IMR-90 (cell line): ENCODE measurements at regions not wholly inside any gene's neighbourhood (a gene's known extent, or its start where the extent isn't known, plus 50 kb on each side); places are given as distances from the start of the nearest gene placed in this dataset.

Experiments
- ATAC-seq: fragments of 200-7000 bp; cut with Tn5 transposase; 2 replicates; pipeline ENCODE4 v1.9.1; 2020; ENCODE audit warnings: low read depth, mild to moderate bottlenecking, moderate library complexity
- BruUV-seq: library from RNA; stranded (reverse); fragments of 400-500 nt; replicated peaks from 2 replicates; lab custom pipeline; 2021; lab: Mats Ljungman, UMichigan
- CTCF ChIA-PET: fragments of 300-600 bp; formaldehyde crosslinking; extraction: SDS; loops from one replicate; lab custom pipeline; 2021; ENCODE audit warnings: antibody characterized with exemption; lab: Yijun Ruan, JAX
- POLR2A ChIA-PET: fragments of 300-600 bp; sonication (Branson Sonifier 250); formaldehyde crosslinking; loops from one replicate; lab custom pipeline; 2022; ENCODE audit warnings: antibody characterized with exemption; ENCODE audit not compliant: unreplicated experiment; lab: Charles Lee
- DNase-seq: peaks from one replicate; pipeline ENCODE4 v3.0.0; 2013
- H2AFZ ChIP-seq: replicated peaks from 2 replicates; pipeline ENCODE3; 2013; ENCODE audit warnings: low read length, mild to moderate bottlenecking; ENCODE audit not compliant: poor library complexity
- H2AK5ac ChIP-seq: 2 replicates; pipeline ENCODE4 v1.6.1; 2013; ENCODE audit warnings: low read depth, low read length, inconsistent platforms
- H2AK9ac ChIP-seq: replicated peaks from 2 replicates; pipeline ENCODE3; 2013; ENCODE audit warnings: mild to moderate bottlenecking, low read depth, low read length, moderate library complexity; ENCODE audit not compliant: poor library complexity
- H2BK120ac ChIP-seq: 2 replicates; pipeline ENCODE4 v1.6.1; 2013; ENCODE audit warnings: low read depth, low read length, inconsistent platforms
- H2BK15ac ChIP-seq: 3 replicates; pipeline ENCODE4 v1.6.1; 2013; ENCODE audit warnings: low read depth, low read length, inconsistent platforms
- H2BK20ac ChIP-seq: 2 replicates; pipeline ENCODE4 v1.6.1; 2013; ENCODE audit warnings: low read depth, mild to moderate bottlenecking, inconsistent platforms, low read length, moderate library complexity
- H2BK5ac ChIP-seq: 2 replicates; pipeline ENCODE4 v1.6.1; 2013; ENCODE audit warnings: mild to moderate bottlenecking, low read depth, low read length, inconsistent platforms; ENCODE audit not compliant: poor library complexity, severe bottlenecking
- H3K14ac ChIP-seq: replicated peaks from 2 replicates; pipeline ENCODE4 v1.6.1; 2013; ENCODE audit warnings: low read depth, low read length, inconsistent platforms
- H3K18ac ChIP-seq: 2 replicates; pipeline ENCODE4 v1.6.1; 2013; ENCODE audit warnings: low read depth, low read length, control low read depth
- H3K23ac ChIP-seq: 2 replicates; pipeline ENCODE4 v1.6.1; 2013; ENCODE audit warnings: low read depth, low read length, inconsistent platforms
- H3K27ac ChIP-seq: 2 replicates; pipeline ENCODE4 v1.5.1; 2013; ENCODE audit warnings: mild to moderate bottlenecking, control low read depth, low read length; ENCODE audit not compliant: insufficient read depth
- H3K27me3 ChIP-seq: 2 replicates; pipeline ENCODE4 v1.6.1; 2013; ENCODE audit warnings: low read length; ENCODE audit not compliant: control insufficient read depth, insufficient read depth
- H3K36me3 ChIP-seq: 2 replicates; pipeline ENCODE4 v1.6.1; 2013; ENCODE audit warnings: low read length, mixed read lengths; ENCODE audit not compliant: control insufficient read depth, insufficient read depth
- H3K4ac ChIP-seq: 2 replicates; pipeline ENCODE4 v1.6.1; 2013; ENCODE audit warnings: low read depth, low read length, inconsistent platforms
- H3K4me1 ChIP-seq: 2 replicates; pipeline ENCODE4 v1.6.1; 2013; ENCODE audit warnings: low read length, mixed read lengths; ENCODE audit not compliant: control insufficient read depth, insufficient read depth
- H3K4me2 ChIP-seq: 2 replicates; pipeline ENCODE4 v1.6.1; 2013; ENCODE audit warnings: low read depth, mild to moderate bottlenecking, control low read depth, low read length, moderate library complexity
- H3K4me3 ChIP-seq: 2 replicates; pipeline ENCODE4 v1.5.1; 2013; ENCODE audit warnings: low read depth, mild to moderate bottlenecking, control low read depth, low read length, moderate library complexity; ENCODE audit not compliant: insufficient read depth
- H3K56ac ChIP-seq: 2 replicates; pipeline ENCODE4 v1.6.1; 2013; ENCODE audit warnings: low read length, inconsistent platforms; ENCODE audit not compliant: insufficient read depth; ENCODE audit errors: extremely low read depth
- H3K79me1 ChIP-seq, 2 experiments: 2 replicates each; pipeline ENCODE4 v1.6.1; 2013; ENCODE audit warnings: low read length in 2 of 2, inconsistent platforms in 1 of 2, low read depth in 1 of 2
- H3K9ac ChIP-seq: 2 replicates; pipeline ENCODE4 v1.6.1; 2013; ENCODE audit warnings: low read depth, low read length, control low read depth
- H3K9me1 ChIP-seq: 2 replicates; pipeline ENCODE4 v1.6.1; 2013; ENCODE audit warnings: low read length, inconsistent platforms; ENCODE audit not compliant: insufficient read depth
- H3K9me3 ChIP-seq: 2 replicates; pipeline ENCODE4 v1.6.1; 2013; ENCODE audit warnings: low read length; ENCODE audit not compliant: control insufficient read depth, insufficient read depth
- H4K20me1 ChIP-seq: 2 replicates; pipeline ENCODE4 v1.6.1; 2013; ENCODE audit warnings: low read length, inconsistent platforms; ENCODE audit not compliant: insufficient read depth
- H4K5ac ChIP-seq: 2 replicates; pipeline ENCODE4 v1.6.1; 2013; ENCODE audit warnings: mild to moderate bottlenecking, low read depth, low read length, control low read depth
- H4K8ac ChIP-seq, 2 experiments: 2 replicates each; pipeline ENCODE4 v1.6.1; 2013; ENCODE audit warnings: low read depth in 2 of 2, low read length in 2 of 2, control low read depth in 1 of 2, inconsistent platforms in 1 of 2
- H4K91ac ChIP-seq: 2 replicates; pipeline ENCODE4 v1.6.1; 2013; ENCODE audit warnings: low read depth, low read length, inconsistent platforms; ENCODE audit not compliant: insufficient read depth
- CEBPB ChIP-seq: IDR thresholded peaks from 2 replicates; pipeline ENCODE4 v1.6.1; 2012; ENCODE audit warnings: low read depth, low read length, improper control_type of control experiment
- CHD1 ChIP-seq: IDR thresholded peaks from 2 replicates; pipeline ENCODE4 v1.6.1; 2012; ENCODE audit warnings: low read depth, low read length, improper control_type of control experiment
- FOS ChIP-seq: fragments of 150-350 bp; IDR thresholded peaks from 2 replicates; pipeline ENCODE4 v1.6.1; 2016; ENCODE audit warnings: low read depth, low read length
- RCOR1 ChIP-seq: IDR thresholded peaks from 2 replicates; pipeline ENCODE4 v1.6.1; 2012; ENCODE audit warnings: mild to moderate bottlenecking, low read length, improper control_type of control experiment; ENCODE audit not compliant: insufficient replicate concordance
- WGBS, 2 experiments: methylation state at CpG; one replicate each; pipeline versions ENCODE4 v1.1.5 to v1.1.7; 2013; ENCODE audit warnings: missing lambda C conversion rate in 2 of 2; ENCODE audit not compliant: insufficient read length in 1 of 2; ENCODE audit errors: extremely low coverage in 2 of 2; 5-methylcytosine and 5-hydroxymethylcytosine counted together
- dilution Hi-C: fragments of 300-500 bp; cut with HindIII; formaldehyde crosslinking; loops from one replicate; pipeline ENCODE4 v1.14.3; 2018; ENCODE audit warnings: low sequenced_read_pairs; ENCODE audit not compliant: unreplicated experiment
- in situ Hi-C: fragments of 300-500 bp; cut with MboI; formaldehyde crosslinking; loops from 3 replicates; pipeline ENCODE4 v1.14.3; 2019; ENCODE audit warnings: low sequenced_read_pairs, inconsistent platforms, mixed read lengths
- intact Hi-C: fragments of 100-400 bp; cut with micrococcal nuclease; formaldehyde crosslinking; loops from 2 replicates; pipeline ENCODE4 v1.10.0; 2022
- TF ChIP-seq, protein P1 (sequence below): fragments of 150-350 bp; IDR thresholded peaks from 2 replicates; pipeline ENCODE4 v1.6.1; 2017; ENCODE audit warnings: mild to moderate bottlenecking, antibody characterized with exemption, low read length, low read depth

DNA sequence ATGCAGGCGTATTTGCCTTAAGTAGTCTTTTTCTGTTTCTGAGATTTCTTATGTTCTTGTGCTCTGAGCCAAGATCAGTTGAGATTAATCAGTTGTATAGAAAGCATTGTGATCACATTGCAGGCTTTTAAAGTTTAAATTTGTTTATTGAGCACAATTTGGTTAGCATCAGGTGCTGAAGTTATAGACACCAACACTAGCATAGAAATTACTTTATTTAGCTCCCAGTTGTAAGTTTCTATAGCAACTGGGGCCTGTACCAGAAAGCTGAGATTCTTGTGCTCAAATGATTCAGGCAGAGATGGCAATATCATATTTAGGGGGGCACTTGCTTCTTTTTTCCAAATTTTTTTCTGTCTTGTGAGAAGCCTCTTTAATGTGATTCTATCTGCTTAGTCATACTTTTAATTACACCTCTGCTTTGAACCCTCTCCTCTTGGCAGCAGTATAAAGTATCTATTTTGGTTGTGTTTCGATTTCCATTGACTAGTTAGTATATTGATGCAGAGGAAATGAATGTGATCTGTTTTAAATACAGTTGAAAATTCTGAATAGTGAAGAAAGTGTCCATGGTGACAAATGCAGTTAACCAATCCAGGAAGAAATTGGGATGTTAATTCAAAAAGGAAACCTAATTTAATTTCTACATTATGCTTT is 241.7 kb upstream of the GBE1 start:
- Histone ChIP-seq H3K79me1 (no peaks in the 10 kb centered on the region), H3K4ac (no peak overlapping the region), H2BK20ac (no peak overlapping the region), H2BK15ac (no peak overlapping the region), H4K5ac (no peak overlapping the region), H3K9me3 (no peaks in the 10 kb centered on the region), H3K4me3 (no peak overlapping the region), H4K20me1 (no peaks in the 10 kb centered on the region), H3K36me3 (no peaks in the 10 kb centered on the region), H2AFZ (no peak overlapping the region), H3K23ac (no peak overlapping the region), H2AK9ac (no peak overlapping the region), H3K4me1 (no peaks in the 10 kb centered on the region), H3K18ac (no peak overlapping the region), H4K91ac (no peak overlapping the region), H2AK5ac (no peak overlapping the region), H2BK120ac (no peak overlapping the region), H3K14ac (no peak overlapping the region), H4K8ac (no peak overlapping the region), H3K9me1 (no peaks in the 10 kb centered on the region), H3K27me3 (no peaks in the 10 kb centered on the region), H3K56ac (no peak overlapping the region), H2BK5ac (no peak overlapping the region), H3K9ac (no peak overlapping the region), H3K4me2 (no peak overlapping the region), H3K27ac (no peak overlapping the region)
- TF ChIP-seq, protein P1, sequence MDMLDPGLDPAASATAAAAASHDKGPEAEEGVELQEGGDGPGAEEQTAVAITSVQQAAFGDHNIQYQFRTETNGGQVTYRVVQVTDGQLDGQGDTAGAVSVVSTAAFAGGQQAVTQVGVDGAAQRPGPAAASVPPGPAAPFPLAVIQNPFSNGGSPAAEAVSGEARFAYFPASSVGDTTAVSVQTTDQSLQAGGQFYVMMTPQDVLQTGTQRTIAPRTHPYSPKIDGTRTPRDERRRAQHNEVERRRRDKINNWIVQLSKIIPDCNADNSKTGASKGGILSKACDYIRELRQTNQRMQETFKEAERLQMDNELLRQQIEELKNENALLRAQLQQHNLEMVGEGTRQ = no peak
- TF ChIP-seq CEBPB (no peak), FOS (no peak), CHD1 (no peak), RCOR1 (no peak)
- WGBS, 2 experiments = 67% methylated on average over 1 of the region's 2 CpGs; no CpG with 5 or more reads in 1 of the 2 experiments
- ChIA-PET POLR2A (no interaction called here), CTCF (no interaction called here)
- intact Hi-C loops = no loop called here
- no peak for ATAC-seq
- no peak for DNase-seq
- in situ Hi-C loops = no loop called here
- dilution Hi-C loops = no loop called here
- no TSS peak for BruUV-seq
